ENCODE measurements at regions not wholly inside any gene's neighbourhood (a gene's known extent, or its start where the extent isn't known, plus 50 kb on each side); places are given as distances from the start of the nearest gene placed in this dataset.

GRCh38 chr10:108788891-108789290 lies 1134.4 kb downstream of the XPNPEP1 start:
- H4K5ac ChIP-seq (ENCODE audit: low read depth, low read length): no peak overlapping the region
- H3K56ac ChIP-seq (ENCODE audit: extremely low read depth, insufficient read depth, low read length): no peak overlapping the region
- peaks cover 4% of the 10 kb centered on the region; the same call in 1 of the 2 replicates for H3K9me3 ChIP-seq (ENCODE audit: control insufficient read depth, insufficient read depth, low read length)
- BruUV-seq (replicated peaks): no TSS peak
- no peak for DNase-seq
- no peak overlapping the region for H2BK5ac ChIP-seq (ENCODE audit: low read depth, low read length, poor library complexity, severe bottlenecking)
- no peaks in the 10 kb centered on the region; the same call in 1 of the 2 replicates for H3K4me1 ChIP-seq (ENCODE audit: control insufficient read depth, insufficient read depth, low read length)
- H2BK15ac ChIP-seq (ENCODE audit: low read depth, low read length): no peak overlapping the region
- ATAC-seq (ENCODE audit: low read depth): no peak
- H4K20me1 ChIP-seq (ENCODE audit: insufficient read depth, low read length): no peaks in the 10 kb centered on the region
- H3K9me1 ChIP-seq (ENCODE audit: insufficient read depth, low read length): no peaks in the 10 kb centered on the region
- no peak overlapping the region for H3K4me3 ChIP-seq (ENCODE audit: insufficient read depth, low read depth, low read length)
- no peak overlapping the region for H2BK20ac ChIP-seq (ENCODE audit: low read depth, low read length)
- no peak overlapping the region for H3K14ac ChIP-seq (replicated peaks; ENCODE audit: low read depth, low read length)
- no peak overlapping the region for H3K4me2 ChIP-seq (ENCODE audit: low read depth, low read length)
- no CpG with 5 or more reads among the region's 1 CpG for WGBS, 2 experiments (ENCODE audit: extremely low coverage in 2 of 2, insufficient read length in 1 of 2)
- no peak overlapping the region for H3K27ac ChIP-seq (ENCODE audit: insufficient read depth, low read length)
- dilution Hi-C loops (cut with HindIII; ENCODE audit: low sequenced_read_pairs, unreplicated experiment): no loop called here
- intact Hi-C loops (cut with micrococcal nuclease): no loop called here
- H2AK9ac ChIP-seq (replicated peaks; ENCODE audit: low read depth, low read length, poor library complexity): no peak overlapping the region
- ChIA-PET CTCF (no interaction called here), POLR2A (ENCODE audit: unreplicated experiment) (no interaction called here)
- in situ Hi-C loops (cut with MboI; ENCODE audit: low sequenced_read_pairs): no loop called here
- H3K9ac ChIP-seq (ENCODE audit: low read depth, low read length): no peak overlapping the region
- H2AFZ ChIP-seq (replicated peaks; ENCODE audit: low read length, poor library complexity): no peak overlapping the region
- no peak overlapping the region for H3K18ac ChIP-seq (ENCODE audit: low read depth, low read length)
- H4K91ac ChIP-seq (ENCODE audit: insufficient read depth, low read depth, low read length): no peak overlapping the region
- H3K4ac ChIP-seq (ENCODE audit: low read depth, low read length): no peak overlapping the region
- no peaks in the 10 kb centered on the region for H3K79me1 ChIP-seq (ENCODE audit: low read depth in 1 of 2, low read length in 2 of 2)
- H4K8ac ChIP-seq (ENCODE audit: low read depth in 2 of 2, low read length in 2 of 2): no peak overlapping the region
- no peak overlapping the region for H2BK120ac ChIP-seq (ENCODE audit: low read depth, low read length)
- no peaks in the 10 kb centered on the region for H3K36me3 ChIP-seq (ENCODE audit: control insufficient read depth, insufficient read depth, low read length)
- TF ChIP-seq CHD1 (IDR thresholded peaks at IDR 0.05; ENCODE audit: low read depth, low read length): no peak
- no peak overlapping the region for H3K23ac ChIP-seq (ENCODE audit: low read depth, low read length)
- no peaks in the 10 kb centered on the region for H3K27me3 ChIP-seq (ENCODE audit: control insufficient read depth, insufficient read depth, low read length)
- no peak overlapping the region for H2AK5ac ChIP-seq (ENCODE audit: low read depth, low read length)

Measured in IMR-90 (cell line).